Astrocyte (in vitro differentiated cells and primary cell): ENCODE measurements at regions not wholly inside any gene's neighbourhood (a gene's known extent, or its start where the extent isn't known, plus 50 kb on each side); places are given as distances from the start of the nearest gene placed in this dataset.
A peak's percentile ranks its signal among the peaks of the same experiment; 100 is the strongest.

Experiments used
- DNase-seq: peaks from one replicate; pipeline ENCODE4 v3.0.0-alpha.2; 2010; ENCODE audit warnings: low read depth
- FAIRE-seq: peaks from 2 replicates; lab custom pipeline; 2011; peaks lifted over from hg19 to GRCh38; lab: Jason Lieb, UNC
- H2AFZ ChIP-seq: 2 replicates; pipeline ENCODE4 v1.6.0; 2012; ENCODE audit warnings: low read depth, low read length, inconsistent platforms
- H3K27ac ChIP-seq: 2 replicates; pipeline ENCODE4 v1.5.1; 2011; ENCODE audit warnings: low read depth, low read length, inconsistent platforms
- H3K27me3 ChIP-seq: 2 replicates; pipeline ENCODE4 v1.6.0; 2011; ENCODE audit warnings: low read length, inconsistent platforms; ENCODE audit not compliant: insufficient read depth
- H3K36me3 ChIP-seq: 2 replicates; pipeline ENCODE4 v1.5.1; 2011; ENCODE audit warnings: low read length, inconsistent platforms; ENCODE audit not compliant: insufficient read depth
- H3K4me1 ChIP-seq: 2 replicates; pipeline ENCODE4 v1.5.1; 2011; ENCODE audit warnings: low read length, inconsistent platforms; ENCODE audit not compliant: insufficient read depth
- H3K4me2 ChIP-seq: 2 replicates; pipeline ENCODE4 v1.6.0; 2012; ENCODE audit warnings: low read length, inconsistent platforms
- H3K4me3 ChIP-seq: 2 replicates; pipeline ENCODE4 v1.5.1; 2011; ENCODE audit warnings: low read depth, mild to moderate bottlenecking, low read length, inconsistent platforms; ENCODE audit not compliant: insufficient read depth
- H3K79me2 ChIP-seq: 2 replicates; pipeline ENCODE4 v1.6.0; 2012; ENCODE audit warnings: mild to moderate bottlenecking, low read length, inconsistent platforms; ENCODE audit not compliant: insufficient read depth
- H3K9ac ChIP-seq: 2 replicates; pipeline ENCODE4 v1.6.0; 2012; ENCODE audit warnings: mild to moderate bottlenecking, low read length, inconsistent platforms
- H3K9me3 ChIP-seq: 2 replicates; pipeline ENCODE4 v1.5.1; 2012; ENCODE audit warnings: low read depth, mild to moderate bottlenecking, low read length, inconsistent platforms; ENCODE audit not compliant: insufficient read depth
- H4K20me1 ChIP-seq: 2 replicates; pipeline ENCODE4 v1.6.0; 2012; ENCODE audit warnings: low read length, inconsistent platforms; ENCODE audit not compliant: insufficient read depth
- H3K27ac Mint-ChIP-seq: one replicate; pipeline ENCODE4 v1.8.0; 2021; ENCODE audit warnings: mild to moderate bottlenecking, mixed read lengths; ENCODE audit not compliant: unreplicated experiment
- H3K27me3 Mint-ChIP-seq: one replicate; pipeline ENCODE4 v1.8.0; 2021; ENCODE audit warnings: low read depth, mixed read lengths; ENCODE audit not compliant: unreplicated experiment
- H3K36me3 Mint-ChIP-seq: one replicate; pipeline ENCODE4 v1.8.0; 2021; ENCODE audit warnings: low read depth, mixed read lengths; ENCODE audit not compliant: unreplicated experiment
- H3K4me1 Mint-ChIP-seq: one replicate; pipeline ENCODE4 v1.8.0; 2021; ENCODE audit warnings: low read depth, mixed read lengths; ENCODE audit not compliant: unreplicated experiment
- H3K4me3 Mint-ChIP-seq: one replicate; pipeline ENCODE4 v1.8.0; 2021; ENCODE audit warnings: mild to moderate bottlenecking, moderate library complexity, mixed read lengths; ENCODE audit not compliant: unreplicated experiment
- H3K9me3 Mint-ChIP-seq: one replicate; pipeline ENCODE4 v1.8.0; 2021; ENCODE audit warnings: mild to moderate bottlenecking, mixed read lengths; ENCODE audit not compliant: unreplicated experiment
- EZH2 ChIP-seq: IDR thresholded peaks from 2 replicates; pipeline ENCODE4 v1.6.1; 2012; ENCODE audit warnings: mild to moderate bottlenecking, low read length, inconsistent platforms; ENCODE audit not compliant: insufficient read depth
- TF ChIP-seq, protein P1 (sequence below): IDR thresholded peaks from 2 replicates; pipeline ENCODE4 v1.5.1; 2011; ENCODE audit warnings: low read depth, mild to moderate bottlenecking, inconsistent platforms, low read length, moderate library complexity; ENCODE audit not compliant: insufficient read depth

- no peaks in the 10 kb centered on the region for H3K36me3 Mint-ChIP-seq
- H3K4me3 Mint-ChIP-seq: no peak overlapping the region
- Histone ChIP-seq H3K4me1 (no peaks in the 10 kb centered on the region), H3K9me3 (no peaks in the 10 kb centered on the region), H2AFZ (no peak overlapping the region), H3K4me2 (no peak overlapping the region), H3K79me2 (no peaks in the 10 kb centered on the region), H4K20me1 (no peaks in the 10 kb centered on the region), H3K9ac (no peak overlapping the region), H3K27me3 (no peaks in the 10 kb centered on the region), H3K36me3 (no peaks in the 10 kb centered on the region), H3K4me3 (no peak overlapping the region), H3K27ac (no peak overlapping the region)
- no peak for TF ChIP-seq EZH2
- TF ChIP-seq, protein P1, sequence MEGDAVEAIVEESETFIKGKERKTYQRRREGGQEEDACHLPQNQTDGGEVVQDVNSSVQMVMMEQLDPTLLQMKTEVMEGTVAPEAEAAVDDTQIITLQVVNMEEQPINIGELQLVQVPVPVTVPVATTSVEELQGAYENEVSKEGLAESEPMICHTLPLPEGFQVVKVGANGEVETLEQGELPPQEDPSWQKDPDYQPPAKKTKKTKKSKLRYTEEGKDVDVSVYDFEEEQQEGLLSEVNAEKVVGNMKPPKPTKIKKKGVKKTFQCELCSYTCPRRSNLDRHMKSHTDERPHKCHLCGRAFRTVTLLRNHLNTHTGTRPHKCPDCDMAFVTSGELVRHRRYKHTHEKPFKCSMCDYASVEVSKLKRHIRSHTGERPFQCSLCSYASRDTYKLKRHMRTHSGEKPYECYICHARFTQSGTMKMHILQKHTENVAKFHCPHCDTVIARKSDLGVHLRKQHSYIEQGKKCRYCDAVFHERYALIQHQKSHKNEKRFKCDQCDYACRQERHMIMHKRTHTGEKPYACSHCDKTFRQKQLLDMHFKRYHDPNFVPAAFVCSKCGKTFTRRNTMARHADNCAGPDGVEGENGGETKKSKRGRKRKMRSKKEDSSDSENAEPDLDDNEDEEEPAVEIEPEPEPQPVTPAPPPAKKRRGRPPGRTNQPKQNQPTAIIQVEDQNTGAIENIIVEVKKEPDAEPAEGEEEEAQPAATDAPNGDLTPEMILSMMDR: no peak
- no peaks in the 10 kb centered on the region for H3K27me3 Mint-ChIP-seq
- H3K4me1 Mint-ChIP-seq: no peaks in the 10 kb centered on the region
- FAIRE-seq: no peak
- no peak overlapping the region for H3K27ac Mint-ChIP-seq
- no peak for DNase-seq
- H3K9me3 Mint-ChIP-seq: no peaks in the 10 kb centered on the region
Observed at GRCh38 chr5:96140084-96140483, 178.4 kb upstream of the ELL2 start.

- no peak overlapping the region for H3K4me2 ChIP-seq
- no peaks in the 10 kb centered on the region for H3K36me3 Mint-ChIP-seq
- H3K9ac ChIP-seq: no peak overlapping the region
- H3K27ac Mint-ChIP-seq: no peak overlapping the region
- H3K4me3 ChIP-seq: no peak overlapping the region
- H3K27me3 Mint-ChIP-seq: no peaks in the 10 kb centered on the region
- no peaks in the 10 kb centered on the region for H3K36me3 ChIP-seq
- no peaks in the 10 kb centered on the region for H3K9me3 Mint-ChIP-seq
- H3K27me3 ChIP-seq: no peaks in the 10 kb centered on the region
- TF ChIP-seq EZH2: no peak
- TF ChIP-seq, protein P1: no peak
- peaks cover 7% of the 10 kb centered on the region for H3K4me1 Mint-ChIP-seq
- no peak overlapping the region for H3K27ac ChIP-seq
- H3K4me3 Mint-ChIP-seq: no peak overlapping the region
- H3K9me3 ChIP-seq: no peaks in the 10 kb centered on the region
- no peak overlapping the region for H2AFZ ChIP-seq
- H3K79me2 ChIP-seq: no peaks in the 10 kb centered on the region
- no peak for DNase-seq
- H4K20me1 ChIP-seq: no peaks in the 10 kb centered on the region
- no peak for FAIRE-seq
- no peaks in the 10 kb centered on the region for H3K4me1 ChIP-seq
Observed at GRCh38 chr5:96134886-96135285, 173.2 kb upstream of the ELL2 start.

- no peaks in the 10 kb centered on the region for H3K36me3 Mint-ChIP-seq
- TF ChIP-seq, protein P1: no peak
- TF ChIP-seq EZH2: no peak
Observed at GRCh38 chr5:96133341-96134079, 171.9 kb upstream of the ELL2 start.

More at GRCh38 chr5:96133341-96134079, 171.9 kb upstream of the ELL2 start:
- no peaks in the 10 kb centered on the region for H4K20me1 ChIP-seq
- H3K4me2 ChIP-seq: no peak overlapping the region
- H3K79me2 ChIP-seq: no peaks in the 10 kb centered on the region
- DNase-seq (peak; percentile 39), FAIRE-seq (no peak)
- H3K4me1 ChIP-seq: no peaks in the 10 kb centered on the region
- no peak overlapping the region for H3K9ac ChIP-seq
- H3K36me3 ChIP-seq: no peaks in the 10 kb centered on the region
- no peaks in the 10 kb centered on the region for H3K9me3 Mint-ChIP-seq
- H3K9me3 ChIP-seq: no peaks in the 10 kb centered on the region
- H3K4me1 Mint-ChIP-seq: peaks cover 7% of the 10 kb centered on the region
- no peaks in the 10 kb centered on the region for H3K27me3 Mint-ChIP-seq
- no peak overlapping the region for H2AFZ ChIP-seq
- no peak overlapping the region for H3K4me3 ChIP-seq
- H3K27me3 ChIP-seq: no peaks in the 10 kb centered on the region
- no peak overlapping the region for H3K27ac Mint-ChIP-seq
- no peak overlapping the region for H3K4me3 Mint-ChIP-seq
- no peak overlapping the region for H3K27ac ChIP-seq
